ENCODE measurements at regions not wholly inside any gene's neighbourhood (a gene's known extent, or its start where the extent isn't known, plus 50 kb on each side); places are given as distances from the start of the nearest gene placed in this dataset.

DNA sequence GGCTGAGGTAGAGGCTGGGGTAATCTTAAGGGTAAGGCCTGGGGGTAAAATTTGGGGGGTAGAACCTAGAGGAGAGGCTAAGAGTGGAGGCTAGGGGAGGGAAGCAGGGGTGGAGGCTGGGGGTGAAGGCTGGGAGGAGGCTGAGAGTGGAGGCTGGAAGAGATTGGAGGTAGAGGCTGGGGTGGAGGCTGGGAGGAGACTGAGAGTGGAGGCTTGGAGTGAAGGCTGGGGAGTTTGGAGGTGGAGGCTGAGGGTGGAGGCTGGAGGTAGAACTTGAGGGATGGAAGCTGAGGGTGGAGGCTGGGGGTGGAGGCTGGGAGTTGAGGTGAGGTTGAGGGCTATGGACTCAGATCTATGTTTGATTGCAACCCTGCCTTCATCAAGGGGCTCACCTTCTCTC, 333.6 kb downstream of the C16orf95 start (continued):
- TF ChIP-seq HOXB13 (CRISPR knock-in tag; IDR thresholded peaks at IDR 0.05; ENCODE audit: low read depth) (no peak), FOSB (CRISPR knock-in tag; IDR thresholded peaks at IDR 0.05) (no peak), HEYL (CRISPR knock-in tag; IDR thresholded peaks at IDR 0.05) (no peak)
- TF ChIP-seq, protein P1, sequence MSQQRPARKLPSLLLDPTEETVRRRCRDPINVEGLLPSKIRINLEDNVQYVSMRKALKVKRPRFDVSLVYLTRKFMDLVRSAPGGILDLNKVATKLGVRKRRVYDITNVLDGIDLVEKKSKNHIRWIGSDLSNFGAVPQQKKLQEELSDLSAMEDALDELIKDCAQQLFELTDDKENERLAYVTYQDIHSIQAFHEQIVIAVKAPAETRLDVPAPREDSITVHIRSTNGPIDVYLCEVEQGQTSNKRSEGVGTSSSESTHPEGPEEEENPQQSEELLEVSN (IDR thresholded peaks at IDR 0.05; ENCODE audit: borderline replicate concordance, low read depth) = no peak

DNA sequence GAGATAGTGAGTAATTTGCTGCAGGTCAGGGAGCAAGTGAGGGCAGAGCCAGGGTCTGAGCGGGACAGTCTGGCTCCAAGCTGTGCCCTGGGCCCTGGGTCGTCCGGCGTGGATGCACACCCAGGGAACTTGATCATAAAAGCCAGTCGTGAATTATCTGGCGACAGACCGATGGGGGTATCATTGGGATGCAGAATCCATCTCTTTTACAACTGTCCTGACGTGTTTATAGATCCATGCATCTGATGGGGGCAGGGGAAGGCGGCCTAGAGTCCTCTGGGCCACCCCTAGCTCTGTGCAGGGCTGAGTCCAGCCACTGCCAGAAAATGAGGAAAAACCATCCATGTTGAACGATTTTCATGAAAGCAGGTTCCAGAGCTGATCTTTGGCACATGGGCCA, 332.8 kb downstream of the C16orf95 start:
- no peaks in the 10 kb centered on the region for H3K4me1 ChIP-seq
- no peak for TF ChIP-seq NR3C1 (IDR thresholded peaks at IDR 0.05)
- no peak for TF ChIP-seq ZC3H11A (IDR thresholded peaks at IDR 0.05)
- TF ChIP-seq, protein P2, sequence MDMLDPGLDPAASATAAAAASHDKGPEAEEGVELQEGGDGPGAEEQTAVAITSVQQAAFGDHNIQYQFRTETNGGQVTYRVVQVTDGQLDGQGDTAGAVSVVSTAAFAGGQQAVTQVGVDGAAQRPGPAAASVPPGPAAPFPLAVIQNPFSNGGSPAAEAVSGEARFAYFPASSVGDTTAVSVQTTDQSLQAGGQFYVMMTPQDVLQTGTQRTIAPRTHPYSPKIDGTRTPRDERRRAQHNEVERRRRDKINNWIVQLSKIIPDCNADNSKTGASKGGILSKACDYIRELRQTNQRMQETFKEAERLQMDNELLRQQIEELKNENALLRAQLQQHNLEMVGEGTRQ (IDR thresholded peaks at IDR 0.05) = no peak
- TF ChIP-seq, protein P3, sequence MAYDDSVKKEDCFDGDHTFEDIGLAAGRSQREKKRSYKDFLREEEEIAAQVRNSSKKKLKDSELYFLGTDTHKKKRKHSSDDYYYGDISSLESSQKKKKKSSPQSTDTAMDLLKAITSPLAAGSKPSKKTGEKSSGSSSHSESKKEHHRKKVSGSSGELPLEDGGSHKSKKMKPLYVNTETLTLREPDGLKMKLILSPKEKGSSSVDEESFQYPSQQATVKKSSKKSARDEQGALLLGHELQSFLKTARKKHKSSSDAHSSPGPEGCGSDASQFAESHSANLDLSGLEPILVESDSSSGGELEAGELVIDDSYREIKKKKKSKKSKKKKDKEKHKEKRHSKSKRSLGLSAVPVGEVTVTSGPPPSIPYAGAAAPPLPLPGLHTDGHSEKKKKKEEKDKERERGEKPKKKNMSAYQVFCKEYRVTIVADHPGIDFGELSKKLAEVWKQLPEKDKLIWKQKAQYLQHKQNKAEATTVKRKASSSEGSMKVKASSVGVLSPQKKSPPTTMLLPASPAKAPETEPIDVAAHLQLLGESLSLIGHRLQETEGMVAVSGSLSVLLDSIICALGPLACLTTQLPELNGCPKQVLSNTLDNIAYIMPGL (CRISPR knock-in tag; IDR thresholded peaks at IDR 0.05; ENCODE audit: borderline replicate concordance) = no peak
- no peak for TF ChIP-seq CBX8 (IDR thresholded peaks at IDR 0.05)
- no peak for TF ChIP-seq EHF (CRISPR knock-in tag; IDR thresholded peaks at IDR 0.05)
- TF ChIP-seq, protein P4, sequence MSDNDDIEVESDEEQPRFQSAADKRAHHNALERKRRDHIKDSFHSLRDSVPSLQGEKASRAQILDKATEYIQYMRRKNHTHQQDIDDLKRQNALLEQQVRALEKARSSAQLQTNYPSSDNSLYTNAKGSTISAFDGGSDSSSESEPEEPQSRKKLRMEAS (IDR thresholded peaks at IDR 0.05) = no peak
- TF ChIP-seq KDM5A (IDR thresholded peaks at IDR 0.05) = no peak
- TF ChIP-seq HOXB5 (CRISPR knock-in tag; IDR thresholded peaks at IDR 0.05) = no peak
- no peak for TF ChIP-seq MAFK (IDR thresholded peaks at IDR 0.05; ENCODE audit: partially characterized antibody)
- no peak overlapping the region for H3K4me3 ChIP-seq
- FAIRE-seq = no peak
- POLR2A ChIA-PET = interaction anchor here (0.7 kb wide), 1 partner anchor 617 kb away, joined by 3 read pairs; no protein-coding TSS in a partner anchor
- no peak overlapping the region for H3K4me2 ChIP-seq
- no peak for ATAC-seq
- H3K27ac ChIP-seq = no peak overlapping the region
- CTCF ChIA-PET = interaction anchor here (2.3 kb wide), 1 partner anchor 33 kb away, joined by 6 read pairs; no protein-coding TSS in a partner anchor
- no peak for DNase-seq (ENCODE audit: low read depth in 1 of 2, low spot score in 1 of 2)
- WGBS (ENCODE audit: missing lambda C conversion rate) = 65% methylated on average over 10 of the region's 10 CpGs
- no peaks in the 10 kb centered on the region for H3K9me3 ChIP-seq

DNA sequence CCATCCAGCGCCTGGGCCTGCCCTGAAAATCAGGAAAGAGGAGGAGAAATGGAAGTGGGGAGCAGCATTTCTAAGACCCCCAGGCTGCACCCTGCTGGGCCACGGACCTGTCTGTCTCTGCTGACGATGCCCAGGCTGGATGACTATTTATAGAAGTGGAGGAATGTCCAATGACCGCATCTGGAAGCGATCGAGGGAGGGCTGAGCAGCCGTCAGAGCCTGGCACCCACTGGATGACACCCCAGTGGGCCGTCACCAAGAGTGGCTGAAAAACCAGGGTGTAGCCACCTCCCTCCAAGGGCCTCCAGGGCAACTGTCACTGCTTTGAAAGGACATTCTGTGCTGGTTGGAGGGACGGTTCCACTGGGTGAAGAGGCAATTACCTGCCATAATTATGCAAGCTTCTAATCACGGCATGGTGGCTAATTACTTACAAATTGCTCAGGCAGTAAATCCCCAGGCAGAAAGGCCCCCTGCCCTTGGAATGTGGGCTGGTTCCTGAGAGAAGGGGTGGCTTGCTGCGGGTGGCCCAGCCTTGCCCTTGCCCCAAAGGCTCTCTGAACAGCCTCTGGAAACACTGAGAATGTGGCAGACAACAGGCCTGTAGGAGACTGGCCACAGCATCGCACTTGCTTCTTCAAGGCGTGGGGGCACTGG, 332.1 kb downstream of the C16orf95 start:
- 62% methylated on average over 9 of the region's 13 CpGs for WGBS (ENCODE audit: missing lambda C conversion rate)
- POLR2A ChIA-PET = no interaction called here
- Histone ChIP-seq H3K4me1 (no peaks in the 10 kb centered on the region), H3K27ac (no peak overlapping the region), H3K9me3 (no peaks in the 10 kb centered on the region), H3K4me3 (no peak overlapping the region), H3K4me2 (no peak overlapping the region)
- CTCF ChIA-PET = interaction anchor here (1.9 to 2.3 kb wide), 2 partner anchors 11 to 33 kb away, joined by 6 read pairs; no protein-coding TSS in a partner anchor
- no peak for DNase-seq (ENCODE audit: low read depth in 1 of 2, low spot score in 1 of 2)
- ATAC-seq = no peak
- no peak for FAIRE-seq
- TF ChIP-seq, protein P5, sequence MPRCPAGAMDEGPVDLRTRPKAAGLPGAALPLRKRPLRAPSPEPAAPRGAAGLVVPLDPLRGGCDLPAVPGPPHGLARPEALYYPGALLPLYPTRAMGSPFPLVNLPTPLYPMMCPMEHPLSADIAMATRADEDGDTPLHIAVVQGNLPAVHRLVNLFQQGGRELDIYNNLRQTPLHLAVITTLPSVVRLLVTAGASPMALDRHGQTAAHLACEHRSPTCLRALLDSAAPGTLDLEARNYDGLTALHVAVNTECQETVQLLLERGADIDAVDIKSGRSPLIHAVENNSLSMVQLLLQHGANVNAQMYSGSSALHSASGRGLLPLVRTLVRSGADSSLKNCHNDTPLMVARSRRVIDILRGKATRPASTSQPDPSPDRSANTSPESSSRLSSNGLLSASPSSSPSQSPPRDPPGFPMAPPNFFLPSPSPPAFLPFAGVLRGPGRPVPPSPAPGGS (IDR thresholded peaks at IDR 0.05) = no peak
- TF ChIP-seq, protein P6, sequence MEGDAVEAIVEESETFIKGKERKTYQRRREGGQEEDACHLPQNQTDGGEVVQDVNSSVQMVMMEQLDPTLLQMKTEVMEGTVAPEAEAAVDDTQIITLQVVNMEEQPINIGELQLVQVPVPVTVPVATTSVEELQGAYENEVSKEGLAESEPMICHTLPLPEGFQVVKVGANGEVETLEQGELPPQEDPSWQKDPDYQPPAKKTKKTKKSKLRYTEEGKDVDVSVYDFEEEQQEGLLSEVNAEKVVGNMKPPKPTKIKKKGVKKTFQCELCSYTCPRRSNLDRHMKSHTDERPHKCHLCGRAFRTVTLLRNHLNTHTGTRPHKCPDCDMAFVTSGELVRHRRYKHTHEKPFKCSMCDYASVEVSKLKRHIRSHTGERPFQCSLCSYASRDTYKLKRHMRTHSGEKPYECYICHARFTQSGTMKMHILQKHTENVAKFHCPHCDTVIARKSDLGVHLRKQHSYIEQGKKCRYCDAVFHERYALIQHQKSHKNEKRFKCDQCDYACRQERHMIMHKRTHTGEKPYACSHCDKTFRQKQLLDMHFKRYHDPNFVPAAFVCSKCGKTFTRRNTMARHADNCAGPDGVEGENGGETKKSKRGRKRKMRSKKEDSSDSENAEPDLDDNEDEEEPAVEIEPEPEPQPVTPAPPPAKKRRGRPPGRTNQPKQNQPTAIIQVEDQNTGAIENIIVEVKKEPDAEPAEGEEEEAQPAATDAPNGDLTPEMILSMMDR (IDR thresholded peaks at IDR 0.05) = no peak
- TF ChIP-seq MAZ (IDR thresholded peaks at IDR 0.05; ENCODE audit: borderline replicate concordance, low read depth, low read length) (no peak), CBX2 (IDR thresholded peaks at IDR 0.05; ENCODE audit: borderline replicate concordance, low read depth) (no peak), HOXB13 (CRISPR knock-in tag; IDR thresholded peaks at IDR 0.05; ENCODE audit: low read depth) (no peak), ESRRA (IDR thresholded peaks at IDR 0.05; ENCODE audit: borderline replicate concordance, low read length) (no peak), RNF2 (IDR thresholded peaks at IDR 0.05; ENCODE audit: borderline replicate concordance, low read depth) (no peak), GATA3 (IDR thresholded peaks at IDR 0.05; ENCODE audit: borderline replicate concordance) (no peak), POLR2A (IDR thresholded peaks at IDR 0.05; ENCODE audit: low read length) (no peak), NFE2L2 (conservative IDR thresholded peaks at IDR 0.05; ENCODE audit: low read length) (no peak), JUNB (IDR thresholded peaks at IDR 0.05) (no peak), EHF (CRISPR knock-in tag; IDR thresholded peaks at IDR 0.05) (no peak), MAFK (IDR thresholded peaks at IDR 0.05; ENCODE audit: partially characterized antibody) (no peak), ZNF302 (CRISPR knock-in tag; IDR thresholded peaks at IDR 0.05) (no peak)
- TF ChIP-seq, protein P7, sequence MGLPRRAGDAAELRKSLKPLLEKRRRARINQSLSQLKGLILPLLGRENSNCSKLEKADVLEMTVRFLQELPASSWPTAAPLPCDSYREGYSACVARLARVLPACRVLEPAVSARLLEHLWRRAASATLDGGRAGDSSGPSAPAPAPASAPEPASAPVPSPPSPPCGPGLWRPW (IDR thresholded peaks at IDR 0.05) = no peak
- TF ChIP-seq, protein P8, sequence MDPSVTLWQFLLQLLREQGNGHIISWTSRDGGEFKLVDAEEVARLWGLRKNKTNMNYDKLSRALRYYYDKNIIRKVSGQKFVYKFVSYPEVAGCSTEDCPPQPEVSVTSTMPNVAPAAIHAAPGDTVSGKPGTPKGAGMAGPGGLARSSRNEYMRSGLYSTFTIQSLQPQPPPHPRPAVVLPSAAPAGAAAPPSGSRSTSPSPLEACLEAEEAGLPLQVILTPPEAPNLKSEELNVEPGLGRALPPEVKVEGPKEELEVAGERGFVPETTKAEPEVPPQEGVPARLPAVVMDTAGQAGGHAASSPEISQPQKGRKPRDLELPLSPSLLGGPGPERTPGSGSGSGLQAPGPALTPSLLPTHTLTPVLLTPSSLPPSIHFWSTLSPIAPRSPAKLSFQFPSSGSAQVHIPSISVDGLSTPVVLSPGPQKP (IDR thresholded peaks at IDR 0.05; ENCODE audit: low read depth, low read length) = no peak

All from A549 (cell line).